ENCODE measurements at regions not wholly inside any gene's neighbourhood (a gene's known extent, or its start where the extent isn't known, plus 50 kb on each side); places are given as distances from the start of the nearest gene placed in this dataset.
A peak's percentile ranks its signal among the peaks of the same experiment; 100 is the strongest.

DNA sequence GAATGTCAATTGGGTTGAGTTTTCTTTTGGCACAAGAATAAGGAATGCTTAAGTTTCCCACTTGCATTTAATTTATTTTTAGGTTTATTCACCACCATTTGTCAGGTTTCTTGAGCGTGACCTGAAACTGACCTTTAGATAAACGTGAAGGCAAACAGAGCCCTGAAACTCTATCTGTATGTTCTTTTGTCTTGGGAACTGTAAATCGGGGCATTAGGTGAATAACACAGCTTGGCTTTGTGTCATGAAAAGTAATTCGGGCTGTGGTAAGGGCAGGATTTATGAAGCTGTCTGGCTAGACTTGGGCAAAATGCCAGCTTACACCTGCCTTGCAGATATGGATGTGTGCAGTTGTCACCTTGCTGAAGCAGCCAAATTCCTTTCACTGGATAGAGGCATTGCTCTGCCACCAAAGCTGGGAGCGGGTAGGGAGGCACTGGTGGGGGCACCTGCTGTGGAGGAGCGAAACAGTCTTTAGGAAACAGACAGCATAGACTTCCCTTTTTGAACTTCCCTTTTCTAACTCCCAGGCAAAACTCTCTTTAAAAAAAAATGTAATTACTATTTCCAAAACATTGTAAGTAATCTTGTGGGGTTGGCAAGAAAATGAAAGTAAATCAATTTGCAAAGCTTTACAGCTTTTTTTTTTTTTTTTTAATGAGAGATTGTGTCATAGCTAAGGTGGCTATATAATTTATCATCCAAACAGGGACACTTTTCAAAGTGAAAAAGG lies 545.2 kb downstream of the CSNK1G3 start:
- Histone ChIP-seq H2AFZ (ENCODE audit: low read depth, low read length) (no peak overlapping the region), H3K27me3 (ENCODE audit: control insufficient read depth in 2 of 2, insufficient read depth in 2 of 2, low read length in 2 of 2) (no peaks in the 10 kb centered on the region), H3K9me3 (replicated peaks; ENCODE audit: control insufficient read depth, insufficient read depth, low read length) (no peaks in the 10 kb centered on the region), H3K4me3 (replicated peaks in 1 of 3; ENCODE audit: insufficient read depth in 1 of 3, low read depth in 1 of 3, low read length in 3 of 3) (no peak overlapping the region), H3K36me3 (ENCODE audit: control insufficient read depth in 2 of 2, extremely low read depth in 1 of 2, insufficient read depth in 2 of 2, low read length in 2 of 2) (no peaks in the 10 kb centered on the region), H3K27ac (ENCODE audit: insufficient read depth, low read depth, low read length) (no peak overlapping the region), H3K4me2 (ENCODE audit: insufficient read depth, low read length) (no peak overlapping the region), H3K79me2 (ENCODE audit: control insufficient read depth, insufficient read depth, low read length) (no peaks in the 10 kb centered on the region), H4K20me1 (replicated peaks; ENCODE audit: control insufficient read depth, extremely low read depth, insufficient read depth, low read length) (no peaks in the 10 kb centered on the region), H3K9me1 (replicated peaks; ENCODE audit: control insufficient read depth, extremely low read depth, insufficient read depth, low read length) (no peaks in the 10 kb centered on the region), H3K9ac (replicated peaks; ENCODE audit: extremely low read depth, insufficient read depth, low read length) (no peak overlapping the region), H3K4me1 (ENCODE audit: control insufficient read depth, extremely low read depth, insufficient read depth, low read length) (no peaks in the 10 kb centered on the region)
- POLR2A ChIA-PET, result no interaction called here
- DNase-seq (ENCODE audit: low read depth, low spot score) (peak; percentile 87), FAIRE-seq (no peak)
- TF ChIP-seq, protein P1, sequence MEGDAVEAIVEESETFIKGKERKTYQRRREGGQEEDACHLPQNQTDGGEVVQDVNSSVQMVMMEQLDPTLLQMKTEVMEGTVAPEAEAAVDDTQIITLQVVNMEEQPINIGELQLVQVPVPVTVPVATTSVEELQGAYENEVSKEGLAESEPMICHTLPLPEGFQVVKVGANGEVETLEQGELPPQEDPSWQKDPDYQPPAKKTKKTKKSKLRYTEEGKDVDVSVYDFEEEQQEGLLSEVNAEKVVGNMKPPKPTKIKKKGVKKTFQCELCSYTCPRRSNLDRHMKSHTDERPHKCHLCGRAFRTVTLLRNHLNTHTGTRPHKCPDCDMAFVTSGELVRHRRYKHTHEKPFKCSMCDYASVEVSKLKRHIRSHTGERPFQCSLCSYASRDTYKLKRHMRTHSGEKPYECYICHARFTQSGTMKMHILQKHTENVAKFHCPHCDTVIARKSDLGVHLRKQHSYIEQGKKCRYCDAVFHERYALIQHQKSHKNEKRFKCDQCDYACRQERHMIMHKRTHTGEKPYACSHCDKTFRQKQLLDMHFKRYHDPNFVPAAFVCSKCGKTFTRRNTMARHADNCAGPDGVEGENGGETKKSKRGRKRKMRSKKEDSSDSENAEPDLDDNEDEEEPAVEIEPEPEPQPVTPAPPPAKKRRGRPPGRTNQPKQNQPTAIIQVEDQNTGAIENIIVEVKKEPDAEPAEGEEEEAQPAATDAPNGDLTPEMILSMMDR (IDR thresholded peaks at IDR 0.05; ENCODE audit: extremely low read depth in 1 of 2, insufficient read depth in 1 of 2, low read depth in 1 of 2, low read length in 2 of 2), result no peak
- TF ChIP-seq, protein P2, sequence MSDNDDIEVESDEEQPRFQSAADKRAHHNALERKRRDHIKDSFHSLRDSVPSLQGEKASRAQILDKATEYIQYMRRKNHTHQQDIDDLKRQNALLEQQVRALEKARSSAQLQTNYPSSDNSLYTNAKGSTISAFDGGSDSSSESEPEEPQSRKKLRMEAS (IDR thresholded peaks at IDR 0.05; ENCODE audit: insufficient read depth, insufficient read length), result no peak
- TF ChIP-seq JUN (IDR thresholded peaks at IDR 0.05; ENCODE audit: borderline replicate concordance, insufficient read depth, insufficient read length, low read depth) (no peak), POLR2A (IDR thresholded peaks at IDR 0.05; ENCODE audit: low read depth, low read length) (no peak), GATA2 (IDR thresholded peaks at IDR 0.05; ENCODE audit: insufficient read depth, insufficient read length, low read depth, low read length) (no peak), MYC (IDR thresholded peaks at IDR 0.05; ENCODE audit: low read depth, low read length) (no peak)
- dilution Hi-C loops (cut with MboI; ENCODE audit: extremely low pct_ligation_motif_present, low sequenced_read_pairs) (no loop called here), intact Hi-C loops (cut with micrococcal nuclease) (no loop called here)
- CTCF ChIA-PET, result no interaction called here
- no TSS peak for BruUV-seq (replicated peaks)

Data from endothelial cell of umbilical vein (primary cell).